MCF 10A (cell line): ENCODE measurements at regions not wholly inside any gene's neighbourhood (a gene's known extent, or its start where the extent isn't known, plus 50 kb on each side); places are given as distances from the start of the nearest gene placed in this dataset.

Source experiments
- BruUV-seq: library from RNA; stranded (reverse); fragments of 400-500 nt; replicated peaks from 2 replicates; lab custom pipeline; 2021; lab: Mats Ljungman, UMichigan
- CTCF ChIA-PET: fragments of 300-600 bp; sonication (Branson Sonifier 250); formaldehyde crosslinking; extraction: SDS; loops from one replicate; lab custom pipeline; 2021; ENCODE audit warnings: antibody characterized with exemption, inconsistent platforms; lab: Yijun Ruan, JAX
- POLR2A ChIA-PET: fragments of 300-600, 350-650 bp; sonication (Branson Sonifier 250); formaldehyde crosslinking; extraction: SDS; loops from one replicate; lab custom pipeline; 2020; ENCODE audit warnings: antibody characterized with exemption, inconsistent platforms; lab: Yijun Ruan, JAX
- DNase-seq: peaks from one replicate; pipeline ENCODE4 v3.0.0-alpha.2; 2018; ENCODE audit not compliant: unreplicated experiment
- H3K27ac Mint-ChIP-seq: one replicate; pipeline ENCODE4 v1.8.0; 2022; ENCODE audit warnings: mild to moderate bottlenecking, low read depth, mixed read lengths; ENCODE audit not compliant: unreplicated experiment
- H3K27me3 Mint-ChIP-seq: one replicate; pipeline ENCODE4 v1.8.0; 2022; ENCODE audit warnings: mixed read lengths; ENCODE audit not compliant: insufficient read depth, unreplicated experiment
- H3K36me3 Mint-ChIP-seq: one replicate; pipeline ENCODE4 v1.8.0; 2022; ENCODE audit warnings: mild to moderate bottlenecking, moderate library complexity, mixed read lengths; ENCODE audit not compliant: insufficient read depth, unreplicated experiment
- H3K4me1 Mint-ChIP-seq: one replicate; pipeline ENCODE4 v1.8.0; 2022; ENCODE audit warnings: mixed read lengths; ENCODE audit not compliant: insufficient read depth, unreplicated experiment
- H3K4me3 Mint-ChIP-seq: one replicate; pipeline ENCODE4 v1.8.0; 2022; ENCODE audit warnings: mild to moderate bottlenecking, moderate library complexity, mixed read lengths; ENCODE audit not compliant: unreplicated experiment
- H3K9me3 Mint-ChIP-seq: one replicate; pipeline ENCODE4 v1.8.0; 2022; ENCODE audit warnings: mixed read lengths; ENCODE audit not compliant: unreplicated experiment
- CTCF ChIP-seq: fragments of 200-600 bp; IDR thresholded peaks from one replicate; pipeline ENCODE4 v1.8.0; 2022; ENCODE audit warnings: antibody characterized with exemption, mild to moderate bottlenecking; ENCODE audit not compliant: unreplicated experiment
- intact Hi-C: fragments of 100-400 bp; cut with micrococcal nuclease; formaldehyde crosslinking; loops from 2 replicates; pipeline ENCODE4 v1.14.1; 2022

GRCh38 chr3:117761703-117762620 is 1052.4 kb downstream of the TUSC7 start:
- BruUV-seq, result no TSS peak
- no peak overlapping the region for H3K4me3 Mint-ChIP-seq
- H3K36me3 Mint-ChIP-seq, result no peaks in the 10 kb centered on the region
- H3K27ac Mint-ChIP-seq, result no peak overlapping the region
- ChIA-PET POLR2A (no interaction called here), CTCF (interaction anchor here (0.6 to 1.1 kb wide), 2 partner anchors 67 to 495 kb away, joined by 4 to 5 read pairs; no protein-coding TSS in a partner anchor)
- DNase-seq, result no peak
- TF ChIP-seq CTCF, result no peak
- intact Hi-C loops, result no loop called here
- H3K4me1 Mint-ChIP-seq, result peaks cover 6% of the 10 kb centered on the region
- no peaks in the 10 kb centered on the region for H3K9me3 Mint-ChIP-seq
- H3K27me3 Mint-ChIP-seq, result no peaks in the 10 kb centered on the region

- DNase-seq, result no peak
- no peak for TF ChIP-seq CTCF
- Mint-ChIP-seq H3K27ac (no peak overlapping the region), H3K4me1 (peaks cover 6% of the 10 kb centered on the region), H3K4me3 (no peak overlapping the region), H3K36me3 (no peaks in the 10 kb centered on the region), H3K9me3 (no peaks in the 10 kb centered on the region), H3K27me3 (no peaks in the 10 kb centered on the region)
- BruUV-seq, result no TSS peak
- ChIA-PET POLR2A (no interaction called here), CTCF (interaction anchor here (1.1 kb wide), 1 partner anchor 68 kb away, joined by 4 read pairs; no protein-coding TSS in a partner anchor)
- intact Hi-C loops, result no loop called here
Observed at GRCh38 chr3:117762621-117763037, 1053.0 kb downstream of the TUSC7 start.

GRCh38 chr3:117763561-117763960 is 1054.0 kb downstream of the TUSC7 start:
- Mint-ChIP-seq H3K4me1 (no peaks in the 10 kb centered on the region), H3K36me3 (no peaks in the 10 kb centered on the region), H3K9me3 (no peaks in the 10 kb centered on the region), H3K27me3 (no peaks in the 10 kb centered on the region), H3K27ac (no peak overlapping the region), H3K4me3 (no peak overlapping the region)
- POLR2A ChIA-PET, result no interaction called here
- TF ChIP-seq CTCF, result no peak
- CTCF ChIA-PET, result interaction anchor here (0.6 kb wide), 2 partner anchors 147 to 807 kb away, joined by 3 read pairs; no protein-coding TSS in a partner anchor
- intact Hi-C loops, result no loop called here
- BruUV-seq, result no TSS peak
- DNase-seq, result no peak

- H3K4me1 Mint-ChIP-seq, result no peaks in the 10 kb centered on the region
- no peaks in the 10 kb centered on the region for H3K27me3 Mint-ChIP-seq
- H3K36me3 Mint-ChIP-seq, result no peaks in the 10 kb centered on the region
- ChIA-PET POLR2A (no interaction called here), CTCF (interaction anchor here (0.7 kb wide), 1 partner anchor 288 kb away, joined by 3 read pairs; no protein-coding TSS in a partner anchor)
- DNase-seq, result no peak
- H3K27ac Mint-ChIP-seq, result no peak overlapping the region
- intact Hi-C loops, result no loop called here
- no peaks in the 10 kb centered on the region for H3K9me3 Mint-ChIP-seq
- TF ChIP-seq CTCF, result no peak
- BruUV-seq, result no TSS peak
- no peak overlapping the region for H3K4me3 Mint-ChIP-seq
Observed at GRCh38 chr3:117768581-117768980, 1059.0 kb downstream of the TUSC7 start.
